GM18868 (cell line): ENCODE measurements at regions not wholly inside any gene's neighbourhood (a gene's known extent, or its start where the extent isn't known, plus 50 kb on each side); places are given as distances from the start of the nearest gene placed in this dataset.
"Not testable (repeated sequence)": the region's sequence is repeated elsewhere in the genome, so short reads cannot be mapped to it uniquely, and the experiment has no call there.

ENCODE experiments used
- ATAC-seq: cut with Tn5 transposase; IDR thresholded peaks from one replicate; pipeline ENCODE4 v1.9.1; 2021; ENCODE audit warnings: mild to moderate bottlenecking, moderate library complexity; ENCODE audit not compliant: unreplicated experiment

GRCh38 chr18:39188278-39188677, 1622.7 kb upstream of the CELF4 start:
- no peak for ATAC-seq

GRCh38 chr18:39186008-39186407, 1620.4 kb upstream of the CELF4 start:
- no peak for ATAC-seq

GRCh38 chr18:39184176-39184575, 1618.6 kb upstream of the CELF4 start:
- ATAC-seq: no peak

GRCh38 chr18:39178166-39178565, 1612.6 kb upstream of the CELF4 start:
- no peak for ATAC-seq

- ATAC-seq: no peak
These were observed 1607.3 kb upstream of the CELF4 start for GRCh38 chr18:39172695-39173421.

- ATAC-seq: no peak
These were observed 1603.1 kb upstream of the CELF4 start for GRCh38 chr18:39168723-39169122.

GRCh38 chr18:39167990-39168389, 1602.4 kb upstream of the CELF4 start:
- no peak for ATAC-seq

- no peak for ATAC-seq
These were observed 1601.2 kb upstream of the CELF4 start for GRCh38 chr18:39166776-39167175.

- ATAC-seq: no peak
These were observed 1596.6 kb upstream of the CELF4 start for GRCh38 chr18:39162013-39162827.

- ATAC-seq: no peak
These were observed 1583.7 kb upstream of the CELF4 start for GRCh38 chr18:39149211-39149806.

- ATAC-seq: no peak
These were observed 1568.7 kb upstream of the CELF4 start for GRCh38 chr18:39134255-39134654.

- ATAC-seq: not testable (repeated sequence)
These were observed 1561.9 kb upstream of the CELF4 start for GRCh38 chr18:39127538-39127937.

GRCh38 chr18:39113790-39114189, 1548.2 kb upstream of the CELF4 start:
- ATAC-seq: no peak

- no peak for ATAC-seq
These were observed 1539.5 kb upstream of the CELF4 start for GRCh38 chr18:39105104-39105503.

GRCh38 chr18:39072970-39073369, 1507.4 kb upstream of the CELF4 start:
- no peak for ATAC-seq

- ATAC-seq: no peak
These were observed 1496.8 kb upstream of the CELF4 start for GRCh38 chr18:39062426-39062825.

- ATAC-seq: no peak
These were observed 1492.9 kb upstream of the CELF4 start for GRCh38 chr18:39058386-39059000.

GRCh38 chr18:39057423-39058064, 1491.9 kb upstream of the CELF4 start:
- ATAC-seq: no peak

- ATAC-seq: no peak
These were observed 1488.0 kb upstream of the CELF4 start for GRCh38 chr18:39053571-39053970.

- ATAC-seq: no peak
These were observed 1485.4 kb upstream of the CELF4 start for GRCh38 chr18:39051013-39051412.

- no peak for ATAC-seq
These were observed 1474.2 kb upstream of the CELF4 start for GRCh38 chr18:39039813-39040212.
